ENCODE measurements at regions not wholly inside any gene's neighbourhood (a gene's known extent, or its start where the extent isn't known, plus 50 kb on each side); places are given as distances from the start of the nearest gene placed in this dataset.
"Not testable (repeated sequence)": the region's sequence is repeated elsewhere in the genome, so short reads cannot be mapped to it uniquely, and the experiment has no call there.

GRCh38 chr5:42089705-42090104 lies 164.6 kb downstream of the FBXO4 start:
- no peak for DNase-seq (ENCODE audit: low spot score)

GRCh38 chr5:42090162-42090561 lies 165.1 kb downstream of the FBXO4 start:
- DNase-seq (ENCODE audit: low spot score) = no peak

GRCh38 chr5:42099846-42100245 lies 174.8 kb downstream of the FBXO4 start:
- not testable (repeated sequence) for DNase-seq (ENCODE audit: low spot score)

- no peak for DNase-seq (ENCODE audit: low spot score)
Measured at GRCh38 chr5:42108468-42108867, 183.4 kb downstream of the FBXO4 start.

GRCh38 chr5:42109006-42109572 lies 184.0 kb downstream of the FBXO4 start:
- no peak for DNase-seq (ENCODE audit: low spot score)

GRCh38 chr5:42115721-42116120 lies 190.6 kb downstream of the FBXO4 start:
- DNase-seq (ENCODE audit: low spot score) = not testable (repeated sequence)

- DNase-seq (ENCODE audit: low spot score) = no peak
Measured at GRCh38 chr5:42120070-42120469, 195.0 kb downstream of the FBXO4 start.

- DNase-seq (ENCODE audit: low spot score) = no peak
Measured at GRCh38 chr5:42121401-42121800, 196.3 kb downstream of the FBXO4 start.

GRCh38 chr5:42131081-42131480 lies 206.0 kb downstream of the FBXO4 start:
- DNase-seq (ENCODE audit: low spot score) = no peak

- DNase-seq (ENCODE audit: low spot score) = no peak
Measured at GRCh38 chr5:42143361-42143760, 218.3 kb downstream of the FBXO4 start.

GRCh38 chr5:42148813-42149212 lies 223.7 kb downstream of the FBXO4 start:
- no peak for DNase-seq (ENCODE audit: low spot score)

- no peak for DNase-seq (ENCODE audit: low spot score)
Measured at GRCh38 chr5:42157215-42157614, 232.1 kb downstream of the FBXO4 start.

GRCh38 chr5:42163083-42163482 lies 238.0 kb downstream of the FBXO4 start:
- no peak for DNase-seq (ENCODE audit: low spot score)

- no peak for DNase-seq (ENCODE audit: low spot score)
Measured at GRCh38 chr5:42168091-42168670, 243.1 kb downstream of the FBXO4 start.

GRCh38 chr5:42176118-42176517 lies 247.1 kb upstream of the GHR start:
- not testable (repeated sequence) for DNase-seq (ENCODE audit: low spot score)

- DNase-seq (ENCODE audit: low spot score) = not testable (repeated sequence)
Measured at GRCh38 chr5:42179843-42180242, 243.4 kb upstream of the GHR start.

- no peak for DNase-seq (ENCODE audit: low spot score)
Measured at GRCh38 chr5:42216904-42217303, 206.3 kb upstream of the GHR start.

GRCh38 chr5:42217791-42218190 lies 205.4 kb upstream of the GHR start:
- DNase-seq (ENCODE audit: low spot score) = no peak

GRCh38 chr5:42225009-42225408 lies 198.2 kb upstream of the GHR start:
- DNase-seq (ENCODE audit: low spot score) = no peak

- no peak for DNase-seq (ENCODE audit: low spot score)
Measured at GRCh38 chr5:42228279-42228678, 195.0 kb upstream of the GHR start.

GRCh38 chr5:42230839-42231238 lies 192.4 kb upstream of the GHR start:
- no peak for DNase-seq (ENCODE audit: low spot score)

GRCh38 chr5:42235241-42235640 lies 188.0 kb upstream of the GHR start:
- DNase-seq (ENCODE audit: low spot score) = no peak

GRCh38 chr5:42235837-42236236 lies 187.4 kb upstream of the GHR start:
- DNase-seq (ENCODE audit: low spot score) = no peak

GRCh38 chr5:42241636-42242035 lies 181.6 kb upstream of the GHR start:
- DNase-seq (ENCODE audit: low spot score) = no peak
